ENCODE measurements at regions not wholly inside any gene's neighbourhood (a gene's known extent, or its start where the extent isn't known, plus 50 kb on each side); places are given as distances from the start of the nearest gene placed in this dataset.
"Not testable (repeated sequence)": the region's sequence is repeated elsewhere in the genome, so short reads cannot be mapped to it uniquely, and the experiment has no call there.

DNA sequence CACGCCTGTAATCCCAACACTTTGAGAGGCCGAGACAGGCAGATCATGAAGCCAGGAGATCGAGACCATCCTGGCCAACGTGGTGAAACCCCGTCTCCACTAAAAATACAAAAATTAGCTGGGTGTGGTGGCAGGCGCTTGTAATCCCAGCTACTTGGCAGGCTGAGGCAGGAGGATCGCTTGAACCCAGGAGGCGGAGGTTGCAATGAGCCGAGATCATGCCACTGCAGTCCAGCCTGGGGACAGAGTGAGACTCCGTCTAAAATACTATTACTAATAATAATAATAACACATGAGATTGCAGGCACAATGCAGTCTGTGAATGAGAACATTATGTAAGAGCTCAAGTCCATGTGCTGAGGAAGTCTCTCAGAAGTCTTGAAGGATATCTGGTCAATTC, 1684.4 kb downstream of the SPATA31A7 start:
- POLR2A ChIA-PET; H3K27ac Mint-ChIP-seq; H3K27me3 ChIP-seq (replicated peaks in 1 of 2; ENCODE audit: control insufficient read depth in 2 of 2, extremely low read depth in 1 of 2, insufficient read depth in 2 of 2, low read length in 1 of 2); DNase-seq; H3K36me3 Mint-ChIP-seq; H3K9me3 Mint-ChIP-seq; H3K4me3 Mint-ChIP-seq; H3K4me3 ChIP-seq (ENCODE audit: control insufficient read depth in 1 of 2, extremely low read depth in 1 of 2, low read length in 1 of 2); H3K4me1 ChIP-seq (ENCODE audit: control insufficient read depth in 1 of 2, extremely low read depth in 1 of 2, insufficient read depth in 2 of 2, low read length in 2 of 2); H3K4me1 Mint-ChIP-seq; ATAC-seq (replicated peaks in 1 of 4); H3K27ac ChIP-seq (ENCODE audit: low read length); H3K36me3 ChIP-seq (ENCODE audit: control insufficient read depth in 2 of 2, extremely low read depth in 1 of 2, insufficient read depth in 1 of 2, low read length in 1 of 2); H3K9me3 ChIP-seq; CTCF ChIA-PET: not testable (repeated sequence)
- WGBS (ENCODE audit: insufficient coverage): no CpG with 5 or more reads among the region's 10 CpGs
- peaks cover 19 to 37% of the 10 kb centered on the region in 2 donors for H3K27me3 Mint-ChIP-seq

DNA sequence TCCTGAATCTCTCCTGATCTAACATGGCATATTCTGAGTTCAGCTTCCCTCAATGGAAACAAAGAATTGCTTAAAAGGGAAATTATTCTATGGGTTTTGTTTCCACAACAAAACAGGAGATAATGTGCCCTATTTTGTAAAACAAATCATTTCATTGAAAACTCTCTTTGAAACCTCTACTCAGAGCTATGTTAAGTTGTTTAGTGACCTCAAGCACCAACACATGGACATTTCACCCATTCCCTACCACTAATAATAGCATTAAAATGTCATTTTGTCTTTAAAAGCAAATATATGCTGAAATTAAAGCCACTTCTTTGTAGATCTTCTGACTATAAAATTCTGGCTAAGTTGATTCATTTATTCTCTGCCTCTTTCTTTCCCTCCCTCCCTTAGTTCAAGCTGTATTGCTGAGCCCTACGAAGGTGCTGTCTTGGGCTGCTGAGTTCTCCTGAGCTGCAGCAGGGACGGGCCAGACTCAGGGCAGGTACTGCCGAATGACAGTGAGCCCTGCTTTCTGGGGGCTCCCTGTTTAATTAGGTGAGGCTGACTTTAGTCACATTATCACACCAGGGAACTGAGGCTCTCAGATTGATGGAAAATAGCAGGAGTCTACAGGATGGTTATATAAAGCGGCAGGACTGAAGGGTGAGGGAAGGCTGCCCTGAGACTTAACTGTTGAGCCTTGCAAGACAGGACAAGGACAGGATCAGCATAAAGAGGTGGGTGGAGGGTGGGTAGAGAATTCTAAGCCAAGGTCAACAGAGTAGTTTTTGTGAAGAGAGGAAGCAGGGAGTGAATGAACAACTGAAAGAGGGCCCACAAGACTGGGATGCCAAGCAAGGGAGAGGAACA, 1685.1 kb downstream of the SPATA31A7 start:
- ATAC-seq (replicated peaks in 1 of 4); H3K9me3 Mint-ChIP-seq; CTCF ChIA-PET; H3K27ac ChIP-seq (ENCODE audit: low read length); H3K27me3 ChIP-seq (replicated peaks in 1 of 2; ENCODE audit: control insufficient read depth in 2 of 2, extremely low read depth in 1 of 2, insufficient read depth in 2 of 2, low read length in 1 of 2); H3K36me3 Mint-ChIP-seq; H3K27ac Mint-ChIP-seq; H3K36me3 ChIP-seq (ENCODE audit: control insufficient read depth in 2 of 2, extremely low read depth in 1 of 2, insufficient read depth in 1 of 2, low read length in 1 of 2); H3K4me3 ChIP-seq (ENCODE audit: control insufficient read depth in 1 of 2, extremely low read depth in 1 of 2, low read length in 1 of 2); DNase-seq; POLR2A ChIA-PET; H3K9me3 ChIP-seq; H3K4me3 Mint-ChIP-seq; H3K4me1 ChIP-seq (ENCODE audit: control insufficient read depth in 1 of 2, extremely low read depth in 1 of 2, insufficient read depth in 2 of 2, low read length in 2 of 2); H3K4me1 Mint-ChIP-seq: not testable (repeated sequence)
- WGBS (ENCODE audit: insufficient coverage): 71% methylated on average over 1 of the region's 4 CpGs
- H3K27me3 Mint-ChIP-seq: peaks cover 21 to 43% of the 10 kb centered on the region in 2 donors

- H3K36me3 Mint-ChIP-seq; H3K4me3 ChIP-seq (ENCODE audit: control insufficient read depth in 1 of 2, extremely low read depth in 1 of 2, low read length in 1 of 2); H3K9me3 Mint-ChIP-seq; POLR2A ChIA-PET; H3K27ac Mint-ChIP-seq; H3K4me3 Mint-ChIP-seq; H3K27me3 ChIP-seq (replicated peaks in 1 of 2; ENCODE audit: control insufficient read depth in 2 of 2, extremely low read depth in 1 of 2, insufficient read depth in 2 of 2, low read length in 1 of 2); H3K27ac ChIP-seq (ENCODE audit: low read length); H3K36me3 ChIP-seq (ENCODE audit: control insufficient read depth in 2 of 2, extremely low read depth in 1 of 2, insufficient read depth in 1 of 2, low read length in 1 of 2); DNase-seq; H3K9me3 ChIP-seq; H3K4me1 ChIP-seq (ENCODE audit: control insufficient read depth in 1 of 2, extremely low read depth in 1 of 2, insufficient read depth in 2 of 2, low read length in 2 of 2); H3K4me1 Mint-ChIP-seq; CTCF ChIA-PET; ATAC-seq (replicated peaks in 1 of 4): not testable (repeated sequence)
- H3K27me3 Mint-ChIP-seq: peaks cover 30 to 52% of the 10 kb centered on the region in 2 donors
Observed at GRCh38 chr9:62877552-62877951, 1687.7 kb downstream of the SPATA31A7 start.

GRCh38 chr9:62877987-62878386, 1688.2 kb downstream of the SPATA31A7 start:
- H3K4me1 ChIP-seq (ENCODE audit: control insufficient read depth in 1 of 2, extremely low read depth in 1 of 2, insufficient read depth in 2 of 2, low read length in 2 of 2); CTCF ChIA-PET; H3K27ac Mint-ChIP-seq; H3K36me3 ChIP-seq (ENCODE audit: control insufficient read depth in 2 of 2, extremely low read depth in 1 of 2, insufficient read depth in 1 of 2, low read length in 1 of 2); H3K36me3 Mint-ChIP-seq; H3K27ac ChIP-seq (ENCODE audit: low read length); ATAC-seq (replicated peaks in 1 of 4); DNase-seq; H3K9me3 Mint-ChIP-seq; H3K4me3 ChIP-seq (ENCODE audit: control insufficient read depth in 1 of 2, extremely low read depth in 1 of 2, low read length in 1 of 2); H3K4me3 Mint-ChIP-seq; POLR2A ChIA-PET; H3K4me1 Mint-ChIP-seq; H3K9me3 ChIP-seq; H3K27me3 ChIP-seq (replicated peaks in 1 of 2; ENCODE audit: control insufficient read depth in 2 of 2, extremely low read depth in 1 of 2, insufficient read depth in 2 of 2, low read length in 1 of 2): not testable (repeated sequence)
- 76% methylated on average over 4 of the region's 7 CpGs for WGBS (ENCODE audit: insufficient coverage)
- H3K27me3 Mint-ChIP-seq: peaks cover 30 to 56% of the 10 kb centered on the region in 2 donors

GRCh38 chr9:62880453-62880852, 1690.6 kb downstream of the SPATA31A7 start:
- H3K27ac ChIP-seq (ENCODE audit: low read length); H3K4me3 Mint-ChIP-seq; DNase-seq; POLR2A ChIA-PET; H3K36me3 ChIP-seq (ENCODE audit: control insufficient read depth in 2 of 2, extremely low read depth in 1 of 2, insufficient read depth in 1 of 2, low read length in 1 of 2); H3K4me1 ChIP-seq (ENCODE audit: control insufficient read depth in 1 of 2, extremely low read depth in 1 of 2, insufficient read depth in 2 of 2, low read length in 2 of 2); CTCF ChIA-PET; ATAC-seq (replicated peaks in 1 of 4); H3K4me1 Mint-ChIP-seq; H3K4me3 ChIP-seq (ENCODE audit: control insufficient read depth in 1 of 2, extremely low read depth in 1 of 2, low read length in 1 of 2); H3K9me3 ChIP-seq; H3K27ac Mint-ChIP-seq; H3K9me3 Mint-ChIP-seq; H3K36me3 Mint-ChIP-seq; H3K27me3 ChIP-seq (replicated peaks in 1 of 2; ENCODE audit: control insufficient read depth in 2 of 2, extremely low read depth in 1 of 2, insufficient read depth in 2 of 2, low read length in 1 of 2): not testable (repeated sequence)
- H3K27me3 Mint-ChIP-seq: peaks cover 25 to 44% of the 10 kb centered on the region in 2 donors
- 88% methylated on average over 4 of the region's 6 CpGs for WGBS (ENCODE audit: insufficient coverage)

DNA sequence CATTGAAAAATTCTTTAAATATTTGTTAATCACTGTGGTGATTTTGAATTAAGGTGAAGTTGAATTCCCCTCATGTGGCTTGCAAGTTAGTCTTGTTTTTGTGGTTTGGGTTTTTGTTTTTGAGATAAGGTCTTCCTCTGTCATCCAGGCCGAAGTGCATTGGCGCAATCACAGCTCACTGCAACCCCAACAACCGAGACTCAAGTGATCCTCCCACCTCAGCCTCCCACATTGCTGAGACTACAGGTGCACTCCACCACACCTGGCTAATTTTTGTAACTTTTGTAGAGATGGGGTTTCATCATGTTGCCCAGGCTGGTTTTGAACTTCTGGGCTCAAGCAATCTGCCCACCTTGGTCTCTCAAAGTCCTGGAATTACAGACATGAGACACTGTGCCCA, 1691.1 kb downstream of the SPATA31A7 start:
- H3K36me3 Mint-ChIP-seq; H3K9me3 ChIP-seq; H3K4me1 ChIP-seq (ENCODE audit: control insufficient read depth in 1 of 2, extremely low read depth in 1 of 2, insufficient read depth in 2 of 2, low read length in 2 of 2); H3K4me3 Mint-ChIP-seq; ATAC-seq (replicated peaks in 1 of 4); H3K4me1 Mint-ChIP-seq; POLR2A ChIA-PET; DNase-seq; CTCF ChIA-PET; H3K27me3 ChIP-seq (replicated peaks in 1 of 2; ENCODE audit: control insufficient read depth in 2 of 2, extremely low read depth in 1 of 2, insufficient read depth in 2 of 2, low read length in 1 of 2); H3K9me3 Mint-ChIP-seq; H3K27ac ChIP-seq (ENCODE audit: low read length); H3K4me3 ChIP-seq (ENCODE audit: control insufficient read depth in 1 of 2, extremely low read depth in 1 of 2, low read length in 1 of 2); H3K27ac Mint-ChIP-seq; H3K36me3 ChIP-seq (ENCODE audit: control insufficient read depth in 2 of 2, extremely low read depth in 1 of 2, insufficient read depth in 1 of 2, low read length in 1 of 2): not testable (repeated sequence)
- H3K27me3 Mint-ChIP-seq: peaks cover 25 to 44% of the 10 kb centered on the region in 2 donors
- WGBS (ENCODE audit: insufficient coverage): no CpG with 5 or more reads among the region's 3 CpGs

- DNase-seq; H3K27ac Mint-ChIP-seq; H3K4me3 ChIP-seq (ENCODE audit: control insufficient read depth in 1 of 2, extremely low read depth in 1 of 2, low read length in 1 of 2); H3K27me3 ChIP-seq (replicated peaks in 1 of 2; ENCODE audit: control insufficient read depth in 2 of 2, extremely low read depth in 1 of 2, insufficient read depth in 2 of 2, low read length in 1 of 2); H3K4me3 Mint-ChIP-seq; H3K36me3 ChIP-seq (ENCODE audit: control insufficient read depth in 2 of 2, extremely low read depth in 1 of 2, insufficient read depth in 1 of 2, low read length in 1 of 2); H3K4me1 ChIP-seq (ENCODE audit: control insufficient read depth in 1 of 2, extremely low read depth in 1 of 2, insufficient read depth in 2 of 2, low read length in 2 of 2); POLR2A ChIA-PET; H3K4me1 Mint-ChIP-seq; CTCF ChIA-PET; H3K36me3 Mint-ChIP-seq; H3K9me3 ChIP-seq; ATAC-seq (replicated peaks in 1 of 4); H3K27ac ChIP-seq (ENCODE audit: low read length); H3K9me3 Mint-ChIP-seq: not testable (repeated sequence)
- H3K27me3 Mint-ChIP-seq: peaks cover 23 to 40% of the 10 kb centered on the region in 2 donors
- 92% methylated on average over 6 of the region's 8 CpGs for WGBS (ENCODE audit: insufficient coverage)
Observed at GRCh38 chr9:62881811-62882210, 1692.0 kb downstream of the SPATA31A7 start.

Data from T-cell (primary cell).